NCI-H1436 (cell line): ENCODE measurements at regions not wholly inside any gene's neighbourhood (a gene's known extent, or its start where the extent isn't known, plus 50 kb on each side); places are given as distances from the start of the nearest gene placed in this dataset.
"Not testable (repeated sequence)": the region's sequence is repeated elsewhere in the genome, so short reads cannot be mapped to it uniquely, and the experiment has no call there.

Experiments used
- DNase-seq: peaks from one replicate; lab custom pipeline; 2025; lab: John Stamatoyannopoulos, UW

GRCh38 chr6:170057961-170058877 lies 232.7 kb downstream of the DLL1 start:
- DNase-seq = no peak

GRCh38 chr6:170057034-170057734 lies 233.7 kb downstream of the DLL1 start:
- no peak for DNase-seq

- DNase-seq = no peak
Measured at GRCh38 chr6:170056278-170056711, 234.6 kb downstream of the DLL1 start.

GRCh38 chr6:170055797-170056196 lies 235.1 kb downstream of the DLL1 start:
- not testable (repeated sequence) for DNase-seq

GRCh38 chr6:170053966-170054661 lies 236.8 kb downstream of the DLL1 start:
- no peak for DNase-seq

GRCh38 chr6:170052991-170053821 lies 237.7 kb downstream of the DLL1 start:
- no peak for DNase-seq

GRCh38 chr6:170051229-170052172 lies 239.4 kb downstream of the DLL1 start:
- DNase-seq = no peak

- DNase-seq = no peak
Measured at GRCh38 chr6:170050591-170051041, 240.3 kb downstream of the DLL1 start.

- no peak for DNase-seq
Measured at GRCh38 chr6:170049641-170050561, 241.0 kb downstream of the DLL1 start.

- DNase-seq = no peak
Measured at GRCh38 chr6:170048615-170049256, 242.1 kb downstream of the DLL1 start.

GRCh38 chr6:170047823-170048222 lies 243.1 kb downstream of the DLL1 start:
- DNase-seq = no peak

- DNase-seq = no peak
Measured at GRCh38 chr6:170046791-170047626, 243.9 kb downstream of the DLL1 start.

GRCh38 chr6:170045981-170046667 lies 244.8 kb downstream of the DLL1 start:
- DNase-seq = no peak

- DNase-seq = no peak
Measured at GRCh38 chr6:170045563-170045960, 245.3 kb downstream of the DLL1 start.

GRCh38 chr6:170044836-170045562 lies 245.9 kb downstream of the DLL1 start:
- no peak for DNase-seq
